Progenitor cell of endocrine pancreas (in vitro differentiated cells): ENCODE measurements at regions not wholly inside any gene's neighbourhood (a gene's known extent, or its start where the extent isn't known, plus 50 kb on each side); places are given as distances from the start of the nearest gene placed in this dataset.
"Not testable (repeated sequence)": the region's sequence is repeated elsewhere in the genome, so short reads cannot be mapped to it uniquely, and the experiment has no call there.

Experiments used
- DNase-seq: peaks from one replicate; pipeline ENCODE4 v3.0.0; 2021; ENCODE audit warnings: low spot score; ENCODE audit not compliant: unreplicated experiment
- H3K27ac Mint-ChIP-seq: 2 replicates; pipeline ENCODE4 v1.8.0; 2021; ENCODE audit warnings: mild to moderate bottlenecking, moderate library complexity, mixed read lengths
- H3K27me3 Mint-ChIP-seq: 2 replicates; pipeline ENCODE4 v1.8.0; 2021; ENCODE audit warnings: mixed read lengths
- H3K36me3 Mint-ChIP-seq: 2 replicates; pipeline ENCODE4 v1.8.0; 2022; ENCODE audit warnings: mixed read lengths; ENCODE audit not compliant: insufficient read depth
- H3K4me1 Mint-ChIP-seq: 2 replicates; pipeline ENCODE4 v1.8.0; 2021; ENCODE audit warnings: low read depth, mixed read lengths
- H3K4me3 Mint-ChIP-seq: 2 replicates; pipeline ENCODE4 v1.8.0; 2021; ENCODE audit warnings: low read depth, mild to moderate bottlenecking, moderate library complexity, mixed read lengths
- H3K9me3 Mint-ChIP-seq: 2 replicates; pipeline ENCODE4 v1.8.0; 2021; ENCODE audit warnings: low read depth, mixed read lengths
- CTCF ChIP-seq: fragments of 200-600 bp; sonication (generic); IDR thresholded peaks from one replicate; pipeline ENCODE4 v1.5.0; 2021; ENCODE audit warnings: antibody characterized with exemption, mild to moderate bottlenecking; ENCODE audit not compliant: unreplicated experiment

GRCh38 chr13:110818747-110819146 lies 96.1 kb downstream of the ANKRD10 start:
- DNase-seq: no peak
- no peak overlapping the region for H3K27ac Mint-ChIP-seq
- peaks cover 3% of the 10 kb centered on the region for H3K9me3 Mint-ChIP-seq
- no peak overlapping the region for H3K4me3 Mint-ChIP-seq
- H3K36me3 Mint-ChIP-seq: no peaks in the 10 kb centered on the region
- peaks cover 4% of the 10 kb centered on the region for H3K27me3 Mint-ChIP-seq
- no peak for TF ChIP-seq CTCF
- peaks cover 2% of the 10 kb centered on the region for H3K4me1 Mint-ChIP-seq

- no peak overlapping the region for H3K27ac Mint-ChIP-seq
- peaks cover 2% of the 10 kb centered on the region for H3K4me1 Mint-ChIP-seq
- peaks cover 4% of the 10 kb centered on the region for H3K27me3 Mint-ChIP-seq
- peak; percentile 99 for TF ChIP-seq CTCF
- H3K9me3 Mint-ChIP-seq: peaks cover 3% of the 10 kb centered on the region
- no peaks in the 10 kb centered on the region for H3K36me3 Mint-ChIP-seq
- H3K4me3 Mint-ChIP-seq: no peak overlapping the region
- DNase-seq: peak; percentile 75
Measured at GRCh38 chr13:110819203-110820014, 95.5 kb downstream of the ANKRD10 start.

GRCh38 chr13:110820322-110820721 lies 94.5 kb downstream of the ANKRD10 start:
- no peak overlapping the region for H3K4me3 Mint-ChIP-seq
- peaks cover 2% of the 10 kb centered on the region for H3K4me1 Mint-ChIP-seq
- H3K9me3 Mint-ChIP-seq: peaks cover 3% of the 10 kb centered on the region
- H3K27ac Mint-ChIP-seq: no peak overlapping the region
- H3K27me3 Mint-ChIP-seq: peaks cover 4% of the 10 kb centered on the region
- TF ChIP-seq CTCF: no peak
- no peak for DNase-seq
- no peaks in the 10 kb centered on the region for H3K36me3 Mint-ChIP-seq

- not testable (repeated sequence) for H3K27ac Mint-ChIP-seq, DNase-seq, H3K9me3 Mint-ChIP-seq, H3K36me3 Mint-ChIP-seq, H3K27me3 Mint-ChIP-seq, H3K4me3 Mint-ChIP-seq, H3K4me1 Mint-ChIP-seq
Measured at GRCh38 chr13:110821837-110822668, 92.8 kb downstream of the ANKRD10 start.

GRCh38 chr13:110822669-110822945 lies 92.3 kb downstream of the ANKRD10 start:
- DNase-seq: no peak
- no peak overlapping the region for H3K27ac Mint-ChIP-seq
- H3K9me3 Mint-ChIP-seq: peaks cover 3% of the 10 kb centered on the region
- H3K4me1 Mint-ChIP-seq: peaks cover 2% of the 10 kb centered on the region
- no peaks in the 10 kb centered on the region for H3K36me3 Mint-ChIP-seq
- no peak for TF ChIP-seq CTCF
- H3K4me3 Mint-ChIP-seq: no peak overlapping the region
- H3K27me3 Mint-ChIP-seq: peaks cover 4% of the 10 kb centered on the region
